ENCODE measurements at regions not wholly inside any gene's neighbourhood (a gene's known extent, or its start where the extent isn't known, plus 50 kb on each side); places are given as distances from the start of the nearest gene placed in this dataset.

DNA sequence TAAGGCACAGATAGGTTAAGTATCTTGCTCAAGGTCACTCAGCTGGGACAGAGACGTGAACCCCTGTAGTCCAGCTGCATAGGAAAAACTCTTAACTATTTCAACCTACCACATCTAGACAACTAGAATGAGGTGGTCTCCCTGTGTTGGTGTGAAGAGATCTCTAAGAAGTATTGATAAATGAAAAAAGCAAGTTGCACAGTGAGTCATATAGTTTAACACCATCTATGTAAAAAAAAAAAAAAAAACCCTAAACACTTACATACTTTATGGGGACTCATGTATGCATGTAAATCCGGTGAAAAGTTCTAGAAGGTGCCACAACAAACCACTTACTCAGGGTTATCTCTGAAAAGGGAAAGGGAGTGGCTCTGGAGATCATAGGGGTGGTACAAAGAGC is 185.5 kb downstream of the SATB1 start:
- DNase-seq (ENCODE audit: low spot score): no peak
- Histone ChIP-seq H4K20me1 (replicated peaks; ENCODE audit: insufficient read depth) (no peaks in the 10 kb centered on the region), H3K9me2 (ENCODE audit: insufficient read depth) (no peaks in the 10 kb centered on the region), H2AFZ (no peak overlapping the region), H3K4me3 (no peak overlapping the region), H3K27me3 (ENCODE audit: insufficient read depth) (no peaks in the 10 kb centered on the region), H3F3A (replicated peaks; ENCODE audit: low read depth) (no peaks in the 10 kb centered on the region), H3K4me1 (ENCODE audit: insufficient read depth) (peaks cover 38% of the 10 kb centered on the region), H3K79me2 (replicated peaks; ENCODE audit: insufficient read depth) (no peaks in the 10 kb centered on the region), H3K36me3 (ENCODE audit: insufficient read depth) (no peaks in the 10 kb centered on the region), H3K27ac (ENCODE audit: low read depth) (no peak overlapping the region), H3K4me2 (no peak overlapping the region)
- H3K36me3 Mint-ChIP-seq (ENCODE audit: low read depth): no peaks in the 10 kb centered on the region
- H3K27me3 Mint-ChIP-seq (ENCODE audit: insufficient read depth, low read depth, poor library complexity): no peaks in the 10 kb centered on the region
- H3K9me3 Mint-ChIP-seq: no peaks in the 10 kb centered on the region
- no peak overlapping the region for H3K4me3 Mint-ChIP-seq
- no peak for TF ChIP-seq ZNF114 (CRISPR knock-in tag; IDR thresholded peaks at IDR 0.05)
- TF ChIP-seq STAT1 (IDR thresholded peaks at IDR 0.05; ENCODE audit: unreplicated experiment): no peak
- no peak for TF ChIP-seq POLR2AphosphoS5 (IDR thresholded peaks at IDR 0.05; ENCODE audit: low read depth)
- no peak for TF ChIP-seq EZH2 (IDR thresholded peaks at IDR 0.05; ENCODE audit: low read depth, unreplicated experiment)
- TF ChIP-seq NANOG (IDR thresholded peaks at IDR 0.05; ENCODE audit: borderline replicate concordance): no peak
- TF ChIP-seq, protein P1, sequence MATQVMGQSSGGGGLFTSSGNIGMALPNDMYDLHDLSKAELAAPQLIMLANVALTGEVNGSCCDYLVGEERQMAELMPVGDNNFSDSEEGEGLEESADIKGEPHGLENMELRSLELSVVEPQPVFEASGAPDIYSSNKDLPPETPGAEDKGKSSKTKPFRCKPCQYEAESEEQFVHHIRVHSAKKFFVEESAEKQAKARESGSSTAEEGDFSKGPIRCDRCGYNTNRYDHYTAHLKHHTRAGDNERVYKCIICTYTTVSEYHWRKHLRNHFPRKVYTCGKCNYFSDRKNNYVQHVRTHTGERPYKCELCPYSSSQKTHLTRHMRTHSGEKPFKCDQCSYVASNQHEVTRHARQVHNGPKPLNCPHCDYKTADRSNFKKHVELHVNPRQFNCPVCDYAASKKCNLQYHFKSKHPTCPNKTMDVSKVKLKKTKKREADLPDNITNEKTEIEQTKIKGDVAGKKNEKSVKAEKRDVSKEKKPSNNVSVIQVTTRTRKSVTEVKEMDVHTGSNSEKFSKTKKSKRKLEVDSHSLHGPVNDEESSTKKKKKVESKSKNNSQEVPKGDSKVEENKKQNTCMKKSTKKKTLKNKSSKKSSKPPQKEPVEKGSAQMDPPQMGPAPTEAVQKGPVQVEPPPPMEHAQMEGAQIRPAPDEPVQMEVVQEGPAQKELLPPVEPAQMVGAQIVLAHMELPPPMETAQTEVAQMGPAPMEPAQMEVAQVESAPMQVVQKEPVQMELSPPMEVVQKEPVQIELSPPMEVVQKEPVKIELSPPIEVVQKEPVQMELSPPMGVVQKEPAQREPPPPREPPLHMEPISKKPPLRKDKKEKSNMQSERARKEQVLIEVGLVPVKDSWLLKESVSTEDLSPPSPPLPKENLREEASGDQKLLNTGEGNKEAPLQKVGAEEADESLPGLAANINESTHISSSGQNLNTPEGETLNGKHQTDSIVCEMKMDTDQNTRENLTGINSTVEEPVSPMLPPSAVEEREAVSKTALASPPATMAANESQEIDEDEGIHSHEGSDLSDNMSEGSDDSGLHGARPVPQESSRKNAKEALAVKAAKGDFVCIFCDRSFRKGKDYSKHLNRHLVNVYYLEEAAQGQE (IDR thresholded peaks at IDR 0.05; ENCODE audit: unreplicated experiment): no peak
- TF ChIP-seq, protein P2, sequence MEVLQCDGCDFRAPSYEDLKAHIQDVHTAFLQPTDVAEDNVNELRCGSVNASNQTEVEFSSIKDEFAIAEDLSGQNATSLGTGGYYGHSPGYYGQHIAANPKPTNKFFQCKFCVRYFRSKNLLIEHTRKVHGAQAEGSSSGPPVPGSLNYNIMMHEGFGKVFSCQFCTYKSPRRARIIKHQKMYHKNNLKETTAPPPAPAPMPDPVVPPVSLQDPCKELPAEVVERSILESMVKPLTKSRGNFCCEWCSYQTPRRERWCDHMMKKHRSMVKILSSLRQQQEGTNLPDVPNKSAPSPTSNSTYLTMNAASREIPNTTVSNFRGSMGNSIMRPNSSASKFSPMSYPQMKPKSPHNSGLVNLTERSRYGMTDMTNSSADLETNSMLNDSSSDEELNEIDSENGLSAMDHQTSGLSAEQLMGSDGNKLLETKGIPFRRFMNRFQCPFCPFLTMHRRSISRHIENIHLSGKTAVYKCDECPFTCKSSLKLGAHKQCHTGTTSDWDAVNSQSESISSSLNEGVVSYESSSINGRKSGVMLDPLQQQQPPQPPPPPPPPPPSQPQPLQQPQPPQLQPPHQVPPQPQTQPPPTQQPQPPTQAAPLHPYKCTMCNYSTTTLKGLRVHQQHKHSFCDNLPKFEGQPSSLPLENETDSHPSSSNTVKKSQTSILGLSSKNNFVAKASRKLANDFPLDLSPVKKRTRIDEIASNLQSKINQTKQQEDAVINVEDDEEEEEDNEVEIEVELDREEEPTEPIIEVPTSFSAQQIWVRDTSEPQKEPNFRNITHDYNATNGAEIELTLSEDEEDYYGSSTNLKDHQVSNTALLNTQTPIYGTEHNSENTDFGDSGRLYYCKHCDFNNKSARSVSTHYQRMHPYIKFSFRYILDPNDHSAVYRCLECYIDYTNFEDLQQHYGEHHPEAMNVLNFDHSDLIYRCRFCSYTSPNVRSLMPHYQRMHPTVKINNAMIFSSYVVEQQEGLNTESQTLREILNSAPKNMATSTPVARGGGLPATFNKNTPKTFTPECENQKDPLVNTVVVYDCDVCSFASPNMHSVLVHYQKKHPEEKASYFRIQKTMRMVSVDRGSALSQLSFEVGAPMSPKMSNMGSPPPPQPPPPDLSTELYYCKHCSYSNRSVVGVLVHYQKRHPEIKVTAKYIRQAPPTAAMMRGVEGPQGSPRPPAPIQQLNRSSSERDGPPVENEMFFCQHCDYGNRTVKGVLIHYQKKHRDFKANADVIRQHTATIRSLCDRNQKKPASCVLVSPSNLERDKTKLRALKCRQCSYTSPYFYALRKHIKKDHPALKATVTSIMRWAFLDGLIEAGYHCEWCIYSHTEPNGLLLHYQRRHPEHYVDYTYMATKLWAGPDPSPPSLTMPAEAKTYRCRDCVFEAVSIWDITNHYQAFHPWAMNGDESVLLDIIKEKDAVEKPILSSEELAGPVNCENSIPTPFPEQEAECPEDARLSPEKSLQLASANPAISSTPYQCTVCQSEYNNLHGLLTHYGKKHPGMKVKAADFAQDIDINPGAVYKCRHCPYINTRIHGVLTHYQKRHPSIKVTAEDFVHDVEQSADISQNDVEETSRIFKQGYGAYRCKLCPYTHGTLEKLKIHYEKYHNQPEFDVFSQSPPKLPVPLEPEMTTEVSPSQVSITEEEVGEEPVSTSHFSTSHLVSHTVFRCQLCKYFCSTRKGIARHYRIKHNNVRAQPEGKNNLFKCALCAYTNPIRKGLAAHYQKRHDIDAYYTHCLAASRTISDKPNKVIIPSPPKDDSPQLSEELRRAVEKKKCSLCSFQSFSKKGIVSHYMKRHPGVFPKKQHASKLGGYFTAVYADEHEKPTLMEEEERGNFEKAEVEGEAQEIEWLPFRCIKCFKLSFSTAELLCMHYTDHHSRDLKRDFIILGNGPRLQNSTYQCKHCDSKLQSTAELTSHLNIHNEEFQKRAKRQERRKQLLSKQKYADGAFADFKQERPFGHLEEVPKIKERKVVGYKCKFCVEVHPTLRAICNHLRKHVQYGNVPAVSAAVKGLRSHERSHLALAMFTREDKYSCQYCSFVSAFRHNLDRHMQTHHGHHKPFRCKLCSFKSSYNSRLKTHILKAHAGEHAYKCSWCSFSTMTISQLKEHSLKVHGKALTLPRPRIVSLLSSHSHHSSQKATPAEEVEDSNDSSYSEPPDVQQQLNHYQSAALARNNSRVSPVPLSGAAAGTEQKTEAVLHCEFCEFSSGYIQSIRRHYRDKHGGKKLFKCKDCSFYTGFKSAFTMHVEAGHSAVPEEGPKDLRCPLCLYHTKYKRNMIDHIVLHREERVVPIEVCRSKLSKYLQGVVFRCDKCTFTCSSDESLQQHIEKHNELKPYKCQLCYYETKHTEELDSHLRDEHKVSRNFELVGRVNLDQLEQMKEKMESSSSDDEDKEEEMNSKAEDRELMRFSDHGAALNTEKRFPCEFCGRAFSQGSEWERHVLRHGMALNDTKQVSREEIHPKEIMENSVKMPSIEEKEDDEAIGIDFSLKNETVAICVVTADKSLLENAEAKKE (CRISPR knock-in tag; IDR thresholded peaks at IDR 0.05): no peak
- TF ChIP-seq, protein P3, sequence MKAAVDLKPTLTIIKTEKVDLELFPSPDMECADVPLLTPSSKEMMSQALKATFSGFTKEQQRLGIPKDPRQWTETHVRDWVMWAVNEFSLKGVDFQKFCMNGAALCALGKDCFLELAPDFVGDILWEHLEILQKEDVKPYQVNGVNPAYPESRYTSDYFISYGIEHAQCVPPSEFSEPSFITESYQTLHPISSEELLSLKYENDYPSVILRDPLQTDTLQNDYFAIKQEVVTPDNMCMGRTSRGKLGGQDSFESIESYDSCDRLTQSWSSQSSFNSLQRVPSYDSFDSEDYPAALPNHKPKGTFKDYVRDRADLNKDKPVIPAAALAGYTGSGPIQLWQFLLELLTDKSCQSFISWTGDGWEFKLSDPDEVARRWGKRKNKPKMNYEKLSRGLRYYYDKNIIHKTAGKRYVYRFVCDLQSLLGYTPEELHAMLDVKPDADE (IDR thresholded peaks at IDR 0.05): no peak
- peaks cover 25% of the 10 kb centered on the region for H3K4me1 Mint-ChIP-seq
- ATAC-seq: no peak
- H3K27ac Mint-ChIP-seq: no peak overlapping the region
